ENCODE measurements at regions not wholly inside any gene's neighbourhood (a gene's known extent, or its start where the extent isn't known, plus 50 kb on each side); places are given as distances from the start of the nearest gene placed in this dataset.
"Not testable (repeated sequence)": the region's sequence is repeated elsewhere in the genome, so short reads cannot be mapped to it uniquely, and the experiment has no call there.

GRCh38 chr14:40414386-40414785 lies 982.2 kb upstream of the FBXO33 start:
- DNase-seq (ENCODE audit: extremely low read depth, low read depth): no peak

DNA sequence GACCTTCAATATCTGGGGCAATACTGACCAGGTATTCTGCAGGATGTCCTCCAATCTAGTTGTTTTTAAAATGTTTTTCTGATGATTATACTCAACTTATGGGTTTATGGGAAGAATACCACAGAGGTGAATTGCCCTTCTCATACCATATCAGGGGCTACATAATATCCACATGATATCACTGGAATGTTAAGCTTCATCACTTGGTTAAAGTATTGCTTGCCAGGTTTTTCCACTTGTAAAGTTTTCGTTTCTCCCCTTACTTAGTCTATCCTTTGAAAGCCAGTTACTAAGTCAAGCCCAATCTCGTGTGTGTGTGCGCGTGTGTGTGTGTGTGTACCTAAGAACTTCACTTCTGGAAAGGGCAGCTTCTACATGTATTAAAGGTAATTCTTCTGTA lies 980.9 kb upstream of the FBXO33 start:
- DNase-seq (ENCODE audit: extremely low read depth, low read depth): no peak

GRCh38 chr14:40410708-40411107 lies 978.5 kb upstream of the FBXO33 start:
- no peak for DNase-seq (ENCODE audit: extremely low read depth, low read depth)

DNA sequence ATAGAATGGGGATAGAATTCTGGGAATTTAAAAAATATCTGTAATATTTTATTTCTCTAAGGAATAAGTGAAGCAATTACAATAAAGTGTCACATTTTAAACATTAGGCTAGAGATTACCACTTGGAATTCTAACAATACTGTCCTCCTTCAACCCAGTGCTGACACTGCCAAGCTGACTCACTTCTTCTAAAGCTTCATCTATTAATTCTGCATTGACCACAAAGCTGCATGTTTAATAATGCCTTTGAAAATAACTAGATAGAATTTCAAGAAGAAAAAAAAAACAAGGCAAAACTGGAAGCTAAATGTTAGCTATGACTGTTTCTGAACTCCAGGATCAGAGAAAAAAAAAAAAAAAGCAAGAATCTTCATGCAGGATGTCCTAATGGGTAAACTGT lies 970.7 kb upstream of the FBXO33 start:
- DNase-seq (ENCODE audit: extremely low read depth, low read depth): no peak

- no peak for DNase-seq (ENCODE audit: extremely low read depth, low read depth)
These were observed 966.7 kb upstream of the FBXO33 start for GRCh38 chr14:40398981-40399380.

GRCh38 chr14:40394634-40395340 lies 962.6 kb upstream of the FBXO33 start:
- DNase-seq (ENCODE audit: extremely low read depth, low read depth): no peak

DNA sequence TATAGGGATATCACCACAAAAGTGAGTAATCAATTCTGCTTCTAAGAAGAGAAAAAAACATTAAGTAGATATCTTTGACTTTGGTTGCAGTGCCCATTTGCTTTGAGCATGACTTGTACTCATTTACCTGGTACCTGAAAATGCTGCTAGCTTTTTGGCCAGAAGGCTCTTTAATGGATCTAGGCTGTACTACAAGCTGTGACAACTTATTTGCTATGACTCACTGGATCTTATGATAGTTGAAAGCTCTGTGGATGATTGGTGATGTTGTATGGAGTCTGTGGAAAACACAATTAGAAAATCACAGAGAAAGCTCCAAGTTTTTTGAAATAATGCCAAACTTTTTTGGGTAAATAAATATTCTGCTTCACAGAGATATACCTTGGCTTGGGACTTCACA lies 960.9 kb upstream of the FBXO33 start:
- DNase-seq (ENCODE audit: extremely low read depth, low read depth): no peak

DNA sequence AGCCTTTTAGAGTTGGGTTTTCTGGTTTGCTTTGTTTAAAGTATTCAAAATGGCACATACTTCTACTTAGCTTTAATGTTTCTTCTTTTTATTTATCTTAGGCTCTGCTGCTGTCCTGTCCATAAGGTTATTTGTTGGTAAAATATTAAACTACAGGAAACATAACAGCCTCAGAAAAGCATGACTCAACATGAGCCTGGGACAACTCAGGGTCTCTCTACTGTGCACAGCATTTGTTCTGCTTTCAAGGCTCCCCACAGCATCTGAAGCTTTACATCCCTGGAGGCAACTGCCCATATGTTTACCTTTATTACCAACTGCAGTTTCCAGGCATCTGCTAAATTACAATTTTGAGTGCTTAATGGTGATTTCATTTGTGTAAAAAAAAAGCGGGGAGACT lies 954.2 kb upstream of the FBXO33 start:
- DNase-seq (ENCODE audit: extremely low read depth, low read depth): no peak

DNA sequence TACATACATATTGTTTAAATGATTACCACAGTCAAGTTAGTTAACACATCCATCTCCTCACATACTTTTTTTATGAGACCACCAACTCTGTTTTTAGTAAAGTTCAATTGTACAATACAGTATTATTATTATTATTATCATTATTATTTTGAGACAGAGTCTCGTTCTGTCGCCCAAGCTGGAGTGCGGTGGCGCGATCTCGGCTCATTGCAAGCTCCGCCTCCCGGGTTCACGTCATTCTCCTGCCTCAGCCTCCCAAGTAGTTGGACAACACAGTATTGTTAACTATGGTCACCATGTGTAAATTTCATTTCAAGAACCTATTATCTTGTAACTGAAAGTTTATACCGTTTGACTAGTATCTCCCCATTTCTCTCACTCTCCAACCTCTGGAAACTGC lies 942.0 kb upstream of the FBXO33 start:
- no peak for DNase-seq (ENCODE audit: extremely low read depth, low read depth)

DNA sequence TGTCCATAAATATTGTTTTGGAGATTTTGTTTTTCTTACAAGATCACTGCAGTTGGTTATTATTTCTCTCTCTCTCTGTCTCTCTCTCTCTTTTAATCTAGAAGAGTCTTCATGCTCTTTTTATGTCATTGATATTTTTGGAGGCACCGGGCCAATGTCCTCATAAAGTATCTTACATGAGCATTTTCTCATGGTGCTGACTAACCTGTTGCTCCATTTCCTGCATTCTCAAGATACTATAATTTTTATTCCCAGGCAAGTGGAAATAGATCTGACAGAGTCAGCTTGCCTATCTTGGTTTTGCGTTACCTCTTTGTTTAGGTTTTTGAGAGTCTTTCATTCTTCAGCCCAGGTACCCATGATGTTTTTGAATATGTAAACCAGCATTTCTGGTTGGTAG lies 938.8 kb upstream of the FBXO33 start:
- DNase-seq (ENCODE audit: extremely low read depth, low read depth): no peak

DNA sequence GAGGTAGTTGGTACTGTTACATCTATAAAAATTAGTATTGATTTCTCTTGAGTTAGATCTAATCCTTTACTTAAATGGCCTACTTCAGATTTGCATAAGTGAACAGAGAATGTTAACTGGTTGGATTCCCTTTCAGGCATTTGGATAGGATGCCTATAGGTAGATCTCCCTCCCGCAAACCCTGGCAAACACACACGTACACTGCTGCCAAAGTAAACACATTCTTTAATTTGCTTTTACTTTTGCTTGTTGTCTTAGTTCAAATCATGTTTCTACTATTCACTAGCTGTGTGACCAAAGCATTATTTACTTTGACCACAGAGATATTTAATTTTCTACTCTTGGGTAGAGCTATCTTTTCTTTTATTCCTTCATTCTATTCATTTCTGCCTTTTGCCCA lies 936.1 kb upstream of the FBXO33 start:
- no peak for DNase-seq (ENCODE audit: extremely low read depth, low read depth)

- DNase-seq (ENCODE audit: extremely low read depth, low read depth): no peak
These were observed 935.5 kb upstream of the FBXO33 start for GRCh38 chr14:40367717-40368116.

GRCh38 chr14:40365305-40365704 lies 933.1 kb upstream of the FBXO33 start:
- DNase-seq (ENCODE audit: extremely low read depth, low read depth): no peak

DNA sequence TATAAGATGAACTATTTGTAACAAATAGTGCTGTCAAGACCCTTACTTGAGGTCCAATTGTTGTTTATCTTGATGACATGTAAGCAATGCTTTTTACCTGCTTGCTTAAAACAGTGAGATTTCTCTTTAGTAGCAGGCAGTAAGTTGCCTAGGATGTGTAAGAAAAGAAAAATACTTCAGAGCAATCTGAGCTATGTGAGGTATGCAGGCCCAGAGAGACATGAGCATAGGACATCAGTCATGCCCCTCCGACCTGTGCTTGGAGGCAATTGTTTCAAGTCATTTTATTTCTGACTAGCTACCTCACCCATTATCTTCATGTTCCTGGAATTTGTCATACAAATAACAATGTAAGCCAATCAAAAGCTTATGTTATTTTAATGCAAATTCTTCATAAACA lies 930.6 kb upstream of the FBXO33 start:
- DNase-seq (ENCODE audit: extremely low read depth, low read depth): no peak

- no peak for DNase-seq (ENCODE audit: extremely low read depth, low read depth)
These were observed 922.5 kb upstream of the FBXO33 start for GRCh38 chr14:40354754-40355153.

DNA sequence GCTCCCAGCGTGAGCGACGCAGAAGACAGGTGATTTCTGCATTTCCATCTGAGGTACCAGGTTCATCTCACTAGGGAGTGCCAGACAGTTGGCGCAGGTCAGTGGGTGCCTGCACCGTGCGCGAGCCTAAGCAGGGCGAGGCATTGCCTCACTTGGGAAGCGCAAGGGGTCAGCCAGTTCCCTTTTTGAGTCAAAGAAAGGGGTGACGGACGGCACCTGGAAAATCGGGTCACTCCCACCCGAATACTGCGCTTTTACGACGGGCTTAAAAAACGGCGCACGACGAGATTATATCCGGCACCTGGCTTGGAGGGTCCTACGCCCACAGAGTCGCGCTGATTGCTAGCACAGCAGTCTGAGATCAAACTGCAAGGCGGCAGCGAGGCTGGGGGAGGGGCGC lies 915.9 kb upstream of the FBXO33 start:
- DNase-seq (ENCODE audit: extremely low read depth, low read depth): not testable (repeated sequence)

GRCh38 chr14:40347675-40348074 lies 915.4 kb upstream of the FBXO33 start:
- DNase-seq (ENCODE audit: extremely low read depth, low read depth): no peak

- DNase-seq (ENCODE audit: extremely low read depth, low read depth): no peak
These were observed 914.0 kb upstream of the FBXO33 start for GRCh38 chr14:40346275-40346674.

DNA sequence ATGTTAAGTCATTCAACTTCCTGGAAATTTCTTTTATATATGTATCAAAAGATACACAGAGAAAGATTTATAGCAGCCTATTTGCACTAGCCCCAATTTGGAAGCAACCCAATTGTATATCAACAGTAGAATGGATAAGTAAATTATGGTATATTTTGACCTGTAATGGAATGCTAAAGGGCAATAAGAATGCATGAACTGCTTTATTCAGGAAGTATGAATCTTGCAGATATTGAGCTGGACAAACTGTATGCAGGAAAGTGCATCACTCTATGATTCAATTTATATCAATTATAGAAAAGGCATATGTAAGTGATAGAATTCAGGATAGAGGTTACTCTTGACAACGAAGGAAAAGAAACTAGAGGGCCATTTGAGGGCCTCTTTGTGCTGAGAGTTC lies 913.1 kb upstream of the FBXO33 start:
- no peak for DNase-seq (ENCODE audit: extremely low read depth, low read depth)

DNA sequence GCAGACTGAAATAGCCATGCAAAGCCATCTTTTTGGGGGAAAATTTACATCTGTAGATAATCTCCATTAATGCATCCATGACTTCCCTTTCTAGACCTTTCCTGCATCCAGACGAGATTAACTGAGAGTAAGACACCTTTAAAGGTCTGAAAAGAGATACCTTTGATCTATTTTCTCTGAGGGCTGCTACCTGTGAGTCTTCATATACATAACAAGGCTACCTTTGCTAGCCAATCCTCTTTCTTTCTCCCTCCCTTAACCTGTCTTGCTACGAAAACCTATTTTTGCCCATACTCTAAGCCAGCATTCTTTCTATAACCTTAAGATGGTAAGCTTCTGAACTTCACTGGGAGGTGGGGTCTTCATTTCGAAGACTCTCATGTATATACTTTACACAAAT lies 908.5 kb upstream of the FBXO33 start:
- DNase-seq (ENCODE audit: extremely low read depth, low read depth): no peak

GRCh38 chr14:40336846-40337245 lies 904.6 kb upstream of the FBXO33 start:
- no peak for DNase-seq (ENCODE audit: extremely low read depth, low read depth)

DNA sequence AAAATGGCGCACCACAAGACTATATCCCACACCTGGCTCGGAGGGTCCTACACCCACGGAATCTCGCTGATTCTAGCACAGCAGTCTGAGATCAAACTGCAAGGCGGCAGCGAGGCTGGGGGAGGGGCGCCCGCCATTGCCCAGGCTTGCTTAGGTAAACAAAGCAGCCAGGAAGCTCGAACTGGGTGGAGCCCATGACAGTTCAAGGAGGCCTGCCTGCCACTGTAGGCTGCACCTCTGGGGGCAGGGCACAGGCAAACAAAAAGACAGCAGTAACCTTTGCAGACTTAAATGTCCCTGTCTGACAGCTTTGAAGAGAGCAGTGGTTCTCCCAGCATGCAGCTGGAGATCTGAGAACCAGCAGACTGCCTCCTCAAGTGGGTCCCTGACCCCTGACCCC lies 894.3 kb upstream of the FBXO33 start:
- not testable (repeated sequence) for DNase-seq (ENCODE audit: extremely low read depth, low read depth)

DNA sequence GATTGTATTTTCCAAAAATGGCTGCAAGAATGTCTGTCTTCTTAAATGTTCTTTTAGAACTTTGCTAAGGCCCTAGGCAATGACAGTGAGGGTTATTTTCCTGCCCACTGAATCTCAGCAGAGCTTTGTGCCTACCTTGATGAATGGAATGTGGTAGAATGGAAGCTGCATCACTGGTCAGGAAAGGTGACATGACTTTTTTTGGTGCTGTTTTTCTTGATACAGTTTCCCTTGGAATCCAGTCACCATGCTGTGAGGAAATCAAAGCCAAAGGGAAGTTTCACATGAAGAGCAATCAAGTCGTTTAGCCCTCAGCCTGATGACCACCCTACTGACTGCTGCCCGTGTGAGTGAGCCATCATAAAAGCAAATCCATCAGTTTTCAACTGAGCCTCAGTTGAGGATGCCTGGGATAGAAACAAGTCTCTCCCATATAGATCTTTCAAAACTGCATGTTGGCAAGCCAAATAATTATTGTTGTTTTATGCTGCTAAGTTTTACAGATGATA lies 886.0 kb upstream of the FBXO33 start:
- no peak for DNase-seq (ENCODE audit: extremely low read depth, low read depth)

All from NCI-H460 (cell line).